ENCODE measurements at regions not wholly inside any gene's neighbourhood (a gene's known extent, or its start where the extent isn't known, plus 50 kb on each side); places are given as distances from the start of the nearest gene placed in this dataset.

GRCh38 chr2:64732146-64732545 lies 78.4 kb upstream of the SERTAD2 start:
- no peak for TF ChIP-seq CTCF (IDR thresholded peaks at IDR 0.05; ENCODE audit: low read depth, low read length)
- Histone ChIP-seq H3K4me3 (ENCODE audit: low read depth, low read length) (no peak overlapping the region), H3K9me3 (ENCODE audit: severe bottlenecking) (no peaks in the 10 kb centered on the region), H3K27me3 (ENCODE audit: insufficient read depth, low read depth, severe bottlenecking) (no peaks in the 10 kb centered on the region), H3K36me3 (no peaks in the 10 kb centered on the region), H3K27ac (no peak overlapping the region)
- DNase-seq, result no peak

GRCh38 chr2:64735504-64735903 lies 81.8 kb upstream of the SERTAD2 start:
- TF ChIP-seq CTCF (IDR thresholded peaks at IDR 0.05; ENCODE audit: low read depth, low read length), result no peak
- Histone ChIP-seq H3K27me3 (ENCODE audit: insufficient read depth, low read depth, severe bottlenecking) (no peaks in the 10 kb centered on the region), H3K4me3 (ENCODE audit: low read depth, low read length) (no peak overlapping the region), H3K9me3 (ENCODE audit: severe bottlenecking) (no peaks in the 10 kb centered on the region), H3K27ac (no peak overlapping the region), H3K36me3 (no peaks in the 10 kb centered on the region)
- DNase-seq, result no peak

GRCh38 chr2:64737547-64737946 lies 83.8 kb upstream of the SERTAD2 start:
- no peak for DNase-seq
- Histone ChIP-seq H3K4me3 (ENCODE audit: low read depth, low read length) (no peak overlapping the region), H3K27me3 (ENCODE audit: insufficient read depth, low read depth, severe bottlenecking) (no peaks in the 10 kb centered on the region), H3K36me3 (no peaks in the 10 kb centered on the region), H3K27ac (no peak overlapping the region), H3K9me3 (ENCODE audit: severe bottlenecking) (no peaks in the 10 kb centered on the region)
- TF ChIP-seq CTCF (IDR thresholded peaks at IDR 0.05; ENCODE audit: low read depth, low read length), result no peak

- DNase-seq, result no peak
- H3K27ac ChIP-seq, result no peak overlapping the region
- TF ChIP-seq CTCF (IDR thresholded peaks at IDR 0.05; ENCODE audit: low read depth, low read length), result no peak
- no peaks in the 10 kb centered on the region for H3K27me3 ChIP-seq (ENCODE audit: insufficient read depth, low read depth, severe bottlenecking)
- H3K36me3 ChIP-seq, result no peaks in the 10 kb centered on the region
- H3K4me3 ChIP-seq (ENCODE audit: low read depth, low read length), result no peak overlapping the region
- no peaks in the 10 kb centered on the region for H3K9me3 ChIP-seq (ENCODE audit: severe bottlenecking)
Observed at GRCh38 chr2:64738026-64738425, 84.3 kb upstream of the SERTAD2 start.

GRCh38 chr2:64742678-64743077 lies 89.0 kb upstream of the SERTAD2 start:
- no peak for TF ChIP-seq CTCF (IDR thresholded peaks at IDR 0.05; ENCODE audit: low read depth, low read length)
- H3K9me3 ChIP-seq (ENCODE audit: severe bottlenecking), result no peaks in the 10 kb centered on the region
- no peak overlapping the region for H3K27ac ChIP-seq
- H3K36me3 ChIP-seq, result no peaks in the 10 kb centered on the region
- H3K4me3 ChIP-seq (ENCODE audit: low read depth, low read length), result no peak overlapping the region
- DNase-seq, result no peak
- H3K27me3 ChIP-seq (ENCODE audit: insufficient read depth, low read depth, severe bottlenecking), result no peaks in the 10 kb centered on the region

- no peaks in the 10 kb centered on the region for H3K27me3 ChIP-seq (ENCODE audit: insufficient read depth, low read depth, severe bottlenecking)
- no peak overlapping the region for H3K27ac ChIP-seq
- no peak overlapping the region for H3K4me3 ChIP-seq (ENCODE audit: low read depth, low read length)
- DNase-seq, result no peak
- no peaks in the 10 kb centered on the region for H3K36me3 ChIP-seq
- TF ChIP-seq CTCF (IDR thresholded peaks at IDR 0.05; ENCODE audit: low read depth, low read length), result no peak
- no peaks in the 10 kb centered on the region for H3K9me3 ChIP-seq (ENCODE audit: severe bottlenecking)
Observed at GRCh38 chr2:64743739-64744330, 90.1 kb upstream of the SERTAD2 start.

Measured in WERI-Rb-1 (cell line).